Neuronal stem cell (in vitro differentiated cells): ENCODE measurements at regions not wholly inside any gene's neighbourhood (a gene's known extent, or its start where the extent isn't known, plus 50 kb on each side); places are given as distances from the start of the nearest gene placed in this dataset.

Experiments
- DNase-seq: peaks from one replicate; pipeline ENCODE4 v3.0.0-alpha.2; 2013; ENCODE audit warnings: low spot score
- H2AFZ ChIP-seq: one replicate; pipeline ENCODE4 v1.6.1; 2013; ENCODE audit warnings: mild to moderate bottlenecking, low read length, inconsistent platforms
- H2AK5ac ChIP-seq: 2 replicates; pipeline ENCODE4 v1.6.1; 2013; ENCODE audit warnings: low read depth, mild to moderate bottlenecking, inconsistent platforms, low read length, moderate library complexity, mixed read lengths
- H2BK120ac ChIP-seq: 2 replicates; pipeline ENCODE4 v1.6.1; 2013; ENCODE audit warnings: low read depth, mild to moderate bottlenecking, inconsistent platforms, low read length, moderate library complexity, mixed read lengths
- H2BK12ac ChIP-seq: one replicate; pipeline ENCODE4 v1.6.1; 2013; ENCODE audit warnings: low read length, inconsistent platforms
- H2BK15ac ChIP-seq: 2 replicates; pipeline ENCODE4 v1.6.1; 2013; ENCODE audit warnings: mild to moderate bottlenecking, low read length, inconsistent platforms, mixed read lengths
- H2BK5ac ChIP-seq: one replicate; pipeline ENCODE4 v1.6.1; 2013; ENCODE audit warnings: inconsistent platforms, mild to moderate bottlenecking, low read length, moderate library complexity
- H3K14ac ChIP-seq: one replicate; pipeline ENCODE4 v1.6.1; 2013; ENCODE audit warnings: low read length, inconsistent platforms
- H3K18ac ChIP-seq: 2 replicates; pipeline ENCODE4 v1.6.1; 2013; ENCODE audit warnings: low read length, inconsistent platforms
- H3K23ac ChIP-seq: 2 replicates; pipeline ENCODE4 v1.6.1; 2013; ENCODE audit warnings: low read depth, mild to moderate bottlenecking, mixed read lengths, low read length, inconsistent platforms; ENCODE audit not compliant: poor library complexity
- H3K27ac ChIP-seq: replicated peaks from 3 replicates; pipeline ENCODE4 v1.5.1; 2013; ENCODE audit warnings: low read length, inconsistent platforms
- H3K27me3 ChIP-seq, 3 experiments: 2 replicates each; pipeline ENCODE4 v1.6.1; 2013; ENCODE audit warnings: low read length in 3 of 3, mild to moderate bottlenecking in 2 of 3, inconsistent platforms in 1 of 3, low read depth in 1 of 3, mixed read lengths in 1 of 3, moderate library complexity in 1 of 3; ENCODE audit not compliant: control insufficient read depth in 3 of 3, insufficient read depth in 3 of 3
- H3K36me3 ChIP-seq, 2 donors: replicated peaks in 1 of 2; 2 replicates each; pipeline ENCODE4 v1.6.1; 2013; ENCODE audit warnings: low read length in 2 of 2; ENCODE audit not compliant: control insufficient read depth in 2 of 2, insufficient read depth in 2 of 2
- H3K4ac ChIP-seq: 2 replicates; pipeline ENCODE4 v1.6.1; 2013; ENCODE audit warnings: inconsistent platforms, mild to moderate bottlenecking, low read length, moderate library complexity
- H3K4me1 ChIP-seq, 2 donors: 1 replicate in 1 of 2; 2 replicates in 1 of 2; pipeline ENCODE4 v1.6.1; 2013; ENCODE audit warnings: low read length in 2 of 2, low read depth in 1 of 2; ENCODE audit not compliant: control insufficient read depth in 2 of 2, insufficient read depth in 1 of 2
- H3K4me2 ChIP-seq: one replicate; pipeline ENCODE4 v1.6.1; 2013; ENCODE audit warnings: mild to moderate bottlenecking, low read length, inconsistent platforms; ENCODE audit not compliant: insufficient read depth, poor library complexity, severe bottlenecking
- H3K4me3 ChIP-seq, 2 donors: 2 replicates each; pipeline ENCODE4 v1.5.1; 2013; ENCODE audit warnings: low read length in 2 of 2, mild to moderate bottlenecking in 2 of 2, inconsistent platforms in 1 of 2, moderate library complexity in 1 of 2
- H3K79me1 ChIP-seq: one replicate; pipeline ENCODE4 v1.6.1; 2013; ENCODE audit warnings: low read depth, mild to moderate bottlenecking, inconsistent platforms, low read length, moderate library complexity
- H3K9ac ChIP-seq: one replicate; pipeline ENCODE4 v1.6.1; 2013; ENCODE audit warnings: mild to moderate bottlenecking, low read depth, low read length, inconsistent platforms; ENCODE audit not compliant: poor library complexity
- H3K9me3 ChIP-seq, 2 donors: replicated peaks in 1 of 2; 2 replicates each; pipeline versions ENCODE3 to v1.6.1; 2013; ENCODE audit warnings: low read length in 2 of 2, mild to moderate bottlenecking in 2 of 2, inconsistent platforms in 1 of 2, low read depth in 1 of 2, mixed read lengths in 1 of 2, moderate library complexity in 1 of 2; ENCODE audit not compliant: control insufficient read depth in 2 of 2, insufficient read depth in 1 of 2
- H4K8ac ChIP-seq: one replicate; pipeline ENCODE4 v1.6.1; 2013; ENCODE audit warnings: low read depth, mild to moderate bottlenecking, inconsistent platforms, low read length, moderate library complexity
- H4K91ac ChIP-seq: one replicate; pipeline ENCODE4 v1.6.1; 2013; ENCODE audit warnings: low read length, low read depth, mild to moderate bottlenecking, inconsistent platforms; ENCODE audit not compliant: poor library complexity
- WGBS, 2 donors: extraction: QIAGEN DNeasy Blood & Tissue Kit; methylation state at CpG; one replicate each; pipeline ENCODE4 v1.1.7; 2013; ENCODE audit warnings: missing lambda C conversion rate in 2 of 2, mixed read lengths in 1 of 2; ENCODE audit not compliant: insufficient read length in 2 of 2, insufficient replicate concordance in 1 of 2; ENCODE audit errors: extremely low coverage in 2 of 2; 5-methylcytosine and 5-hydroxymethylcytosine counted together

DNA sequence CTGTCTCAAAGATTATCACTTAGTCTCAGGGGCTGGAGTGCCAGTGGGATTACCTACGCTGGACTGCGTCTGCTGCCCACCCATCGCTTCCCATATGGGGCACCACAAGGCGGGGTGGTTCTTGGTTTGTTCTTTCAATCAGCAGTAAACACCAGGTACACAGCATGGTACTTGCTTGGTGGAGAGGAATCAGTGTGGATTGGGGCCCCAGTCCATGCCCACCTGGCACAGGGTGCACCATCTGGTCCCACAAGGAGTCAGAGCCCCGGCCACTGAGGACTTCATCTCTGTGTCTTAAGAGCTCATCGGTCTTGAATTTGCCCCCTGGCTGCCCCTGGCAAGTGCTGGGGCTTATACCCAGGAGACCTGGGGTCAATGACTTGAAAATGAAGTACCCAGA lies 96.2 kb downstream of the GLI2 start:
- Histone ChIP-seq H3K9ac (no peak overlapping the region), H3K4me2 (no peak overlapping the region), H4K8ac (no peak overlapping the region), H3K27me3 (no peaks in the 10 kb centered on the region), H4K91ac (no peak overlapping the region), H3K36me3 (peaks cover 7 to 43% of the 10 kb centered on the region in 2 donors), H3K23ac (no peak overlapping the region), H2BK12ac (no peak overlapping the region), H3K9me3 (peaks cover 2% of the 10 kb centered on the region in 2 donors), H3K18ac (peak overlapping the region; percentile 13), H3K4me1 (peaks cover 0 to 28% of the 10 kb centered on the region in 2 donors), H3K4ac (no peak overlapping the region), H2BK5ac (no peak overlapping the region), H3K14ac (peak overlapping the region; percentile 9), H3K27ac (no peak overlapping the region), H3K4me3 (no peak overlapping the region), H2AFZ (no peak overlapping the region), H3K79me1 (peaks cover 16% of the 10 kb centered on the region), H2BK120ac (no peak overlapping the region), H2AK5ac (no peak overlapping the region), H2BK15ac (no peak overlapping the region)
- no CpG with 5 or more reads among the region's 6 CpGs for WGBS, 2 donors
- no peak for DNase-seq

DNA sequence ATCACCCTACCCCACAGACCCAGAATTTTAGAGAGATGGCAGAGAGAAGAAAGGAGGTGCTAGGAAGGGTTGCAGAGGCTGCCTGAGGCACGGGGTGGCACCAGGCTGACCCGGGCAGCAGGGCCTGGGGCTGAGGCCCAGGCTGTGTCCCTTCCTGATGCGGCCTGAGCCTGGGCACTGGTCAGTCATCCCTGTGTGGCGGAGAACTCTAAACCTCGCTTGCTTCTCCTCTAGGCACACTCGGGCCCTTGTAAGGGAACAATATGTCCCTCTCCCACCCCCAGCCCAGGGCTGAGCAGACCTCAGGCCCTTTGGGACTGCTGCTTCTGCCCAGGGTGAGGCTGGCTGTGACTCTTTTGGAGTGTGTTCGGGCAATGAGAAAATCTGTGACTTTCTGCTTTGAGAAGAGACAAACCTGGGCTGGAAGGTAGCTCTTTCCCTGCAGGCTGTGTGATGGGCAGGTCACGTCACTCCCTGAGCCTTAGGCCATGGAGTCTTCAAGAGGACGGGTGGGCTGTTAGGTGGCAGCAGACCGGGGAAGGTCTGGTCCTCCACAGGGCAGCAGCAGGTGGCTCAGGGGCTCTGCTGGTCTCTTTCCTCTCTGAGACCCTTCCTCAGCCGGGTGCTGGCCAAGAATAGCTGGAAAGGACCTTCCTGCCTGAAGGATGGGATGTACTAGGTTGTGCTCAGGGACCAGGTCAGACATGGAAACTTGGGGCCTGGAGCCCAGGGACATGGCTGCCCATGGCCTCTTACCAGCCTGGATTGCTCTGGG lies 96.8 kb downstream of the GLI2 start:
- Histone ChIP-seq H3K4me3 (no peak overlapping the region), H2BK120ac (no peak overlapping the region), H3K9me3 (peaks cover 2% of the 10 kb centered on the region in 2 donors), H3K4me2 (no peak overlapping the region), H2BK12ac (no peak overlapping the region), H2BK15ac (no peak overlapping the region), H3K18ac (peak overlapping the region; percentile 30), H3K27ac (no peak overlapping the region), H3K79me1 (peaks cover 16% of the 10 kb centered on the region), H2AK5ac (no peak overlapping the region), H3K4me1 (peaks cover 0 to 28% of the 10 kb centered on the region in 2 donors), H3K36me3 (peaks cover 7 to 38% of the 10 kb centered on the region in 2 donors), H3K23ac (peak overlapping the region; percentile 74), H3K14ac (peak overlapping the region; percentile 44), H4K91ac (no peak overlapping the region), H2BK5ac (no peak overlapping the region), H3K9ac (no peak overlapping the region), H3K27me3 (no peaks in the 10 kb centered on the region), H2AFZ (no peak overlapping the region), H3K4ac (no peak overlapping the region), H4K8ac (no peak overlapping the region)
- WGBS, 2 donors: no CpG with 5 or more reads among the region's 11 CpGs
- no peak for DNase-seq

DNA sequence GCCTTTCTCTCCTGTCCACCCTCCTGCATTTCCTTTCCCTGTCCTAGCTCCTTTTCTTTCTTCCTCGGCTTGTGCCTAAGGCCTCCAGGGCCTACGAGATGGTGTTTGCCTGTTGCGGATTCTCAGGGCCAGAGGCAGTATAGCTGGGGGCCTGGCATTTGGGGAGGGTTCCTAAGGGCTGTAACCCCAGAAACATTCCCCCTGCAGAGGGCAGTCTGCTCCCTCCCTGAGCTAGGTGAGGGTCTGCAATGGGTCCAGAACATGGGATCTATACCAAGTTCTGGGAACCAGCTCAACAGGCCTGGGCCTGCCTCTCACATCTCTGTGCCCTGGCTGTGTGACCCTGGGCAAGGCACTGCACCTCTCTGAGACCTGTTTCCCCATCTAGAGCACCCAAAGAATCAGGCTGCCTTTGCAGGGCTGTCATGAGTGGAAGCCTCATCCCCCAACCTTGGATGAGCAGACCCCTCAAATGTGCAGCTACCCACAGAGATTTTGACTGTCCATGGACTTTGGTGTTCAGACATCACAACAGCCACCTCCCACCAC lies 97.5 kb downstream of the GLI2 start:
- no peak overlapping the region for H3K27ac ChIP-seq
- peaks cover 16% of the 10 kb centered on the region for H3K79me1 ChIP-seq
- H2BK15ac ChIP-seq: no peak overlapping the region
- no peak overlapping the region for H2BK120ac ChIP-seq
- H3K4me1 ChIP-seq: peaks cover 0 to 28% of the 10 kb centered on the region in 2 donors
- no peak overlapping the region for H4K8ac ChIP-seq
- H2AFZ ChIP-seq: no peak overlapping the region
- no peak overlapping the region for H3K4me2 ChIP-seq
- WGBS, 2 donors: no CpG with 5 or more reads among the region's 3 CpGs
- H2AK5ac ChIP-seq: no peak overlapping the region
- peaks cover 7 to 35% of the 10 kb centered on the region in 2 donors for H3K36me3 ChIP-seq
- H3K9ac ChIP-seq: no peak overlapping the region
- H3K27me3 ChIP-seq: no peaks in the 10 kb centered on the region
- H3K23ac ChIP-seq: peak overlapping the region; percentile 74
- no peak overlapping the region for H4K91ac ChIP-seq
- H3K18ac ChIP-seq: no peak overlapping the region
- peaks cover 2% of the 10 kb centered on the region in 2 donors for H3K9me3 ChIP-seq
- no peak overlapping the region for H3K4ac ChIP-seq
- H2BK12ac ChIP-seq: no peak overlapping the region
- H2BK5ac ChIP-seq: peak overlapping the region; percentile 15
- no peak overlapping the region for H3K14ac ChIP-seq
- no peak for DNase-seq
- H3K4me3 ChIP-seq: no peak overlapping the region

DNA sequence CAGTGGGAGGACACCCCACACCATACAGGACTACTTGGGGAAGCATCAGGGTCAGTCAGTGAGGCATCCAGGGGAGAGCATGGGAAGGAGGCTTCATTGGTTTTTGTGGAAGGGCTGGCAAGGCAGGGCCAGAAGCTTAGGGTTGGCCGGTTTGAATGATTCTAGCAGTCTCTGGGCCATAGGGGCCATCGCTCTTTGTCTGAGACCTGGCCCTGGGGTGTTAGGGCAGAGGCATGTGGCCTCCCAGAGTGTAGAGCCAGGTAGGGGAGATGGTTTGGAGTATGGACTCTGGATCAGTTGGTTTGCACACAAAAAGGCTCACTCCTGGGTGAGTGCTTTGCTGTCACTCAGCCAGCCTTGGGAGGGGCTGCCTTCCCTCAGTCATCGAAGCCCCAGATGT lies 98.5 kb downstream of the GLI2 start:
- no peak overlapping the region for H2BK15ac ChIP-seq
- no peak for DNase-seq
- no peak overlapping the region for H3K4me3 ChIP-seq
- no CpG with 5 or more reads among the region's 3 CpGs for WGBS, 2 donors
- no peaks in the 10 kb centered on the region for H3K27me3 ChIP-seq
- no peak overlapping the region for H3K23ac ChIP-seq
- no peak overlapping the region for H2BK12ac ChIP-seq
- no peak overlapping the region for H2AK5ac ChIP-seq
- H3K27ac ChIP-seq: no peak overlapping the region
- peaks cover 12% of the 10 kb centered on the region for H3K79me1 ChIP-seq
- no peak overlapping the region for H3K4ac ChIP-seq
- H3K14ac ChIP-seq: peak overlapping the region; percentile 49
- no peak overlapping the region for H3K4me2 ChIP-seq
- H2BK5ac ChIP-seq: no peak overlapping the region
- no peak overlapping the region for H4K91ac ChIP-seq
- H2AFZ ChIP-seq: no peak overlapping the region
- no peak overlapping the region for H3K18ac ChIP-seq
- H3K36me3 ChIP-seq: peaks cover 2 to 29% of the 10 kb centered on the region in 2 donors
- H4K8ac ChIP-seq: no peak overlapping the region
- H3K4me1 ChIP-seq: peaks cover 0 to 24% of the 10 kb centered on the region in 2 donors
- peaks cover 0 to 9% of the 10 kb centered on the region in 2 donors for H3K9me3 ChIP-seq
- no peak overlapping the region for H2BK120ac ChIP-seq
- no peak overlapping the region for H3K9ac ChIP-seq
